ENCODE measurements at regions not wholly inside any gene's neighbourhood (a gene's known extent, or its start where the extent isn't known, plus 50 kb on each side); places are given as distances from the start of the nearest gene placed in this dataset.
"Not testable (repeated sequence)": the region's sequence is repeated elsewhere in the genome, so short reads cannot be mapped to it uniquely, and the experiment has no call there.

DNA sequence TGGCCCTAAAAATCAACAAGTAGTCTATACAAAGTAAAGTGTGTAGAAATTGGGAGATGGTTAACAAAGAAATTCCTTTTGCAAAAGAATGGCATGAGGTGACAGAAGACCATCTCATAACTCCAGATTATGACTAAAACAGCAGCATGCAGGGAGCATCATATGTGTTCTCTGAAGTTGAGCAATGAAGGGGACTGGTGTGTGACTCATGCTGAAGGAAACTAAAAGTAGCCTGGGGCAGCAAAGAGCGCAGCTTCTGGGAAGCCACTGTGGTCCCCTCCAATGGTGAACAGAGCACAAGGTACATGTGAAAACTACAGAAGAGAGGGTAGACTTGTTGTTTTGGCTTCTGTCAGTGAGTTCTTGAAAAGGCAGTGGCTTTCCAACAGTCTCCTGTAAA is 133.4 kb downstream of the MACC1 start:
- peak; percentile 40 for DNase-seq (ENCODE audit: low read depth)
- TF ChIP-seq, protein P1, sequence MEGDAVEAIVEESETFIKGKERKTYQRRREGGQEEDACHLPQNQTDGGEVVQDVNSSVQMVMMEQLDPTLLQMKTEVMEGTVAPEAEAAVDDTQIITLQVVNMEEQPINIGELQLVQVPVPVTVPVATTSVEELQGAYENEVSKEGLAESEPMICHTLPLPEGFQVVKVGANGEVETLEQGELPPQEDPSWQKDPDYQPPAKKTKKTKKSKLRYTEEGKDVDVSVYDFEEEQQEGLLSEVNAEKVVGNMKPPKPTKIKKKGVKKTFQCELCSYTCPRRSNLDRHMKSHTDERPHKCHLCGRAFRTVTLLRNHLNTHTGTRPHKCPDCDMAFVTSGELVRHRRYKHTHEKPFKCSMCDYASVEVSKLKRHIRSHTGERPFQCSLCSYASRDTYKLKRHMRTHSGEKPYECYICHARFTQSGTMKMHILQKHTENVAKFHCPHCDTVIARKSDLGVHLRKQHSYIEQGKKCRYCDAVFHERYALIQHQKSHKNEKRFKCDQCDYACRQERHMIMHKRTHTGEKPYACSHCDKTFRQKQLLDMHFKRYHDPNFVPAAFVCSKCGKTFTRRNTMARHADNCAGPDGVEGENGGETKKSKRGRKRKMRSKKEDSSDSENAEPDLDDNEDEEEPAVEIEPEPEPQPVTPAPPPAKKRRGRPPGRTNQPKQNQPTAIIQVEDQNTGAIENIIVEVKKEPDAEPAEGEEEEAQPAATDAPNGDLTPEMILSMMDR (IDR thresholded peaks at IDR 0.05; ENCODE audit: insufficient read depth, low read length): no peak
- H3K4me3 ChIP-seq (ENCODE audit: low read depth, low read length): no peak overlapping the region

DNA sequence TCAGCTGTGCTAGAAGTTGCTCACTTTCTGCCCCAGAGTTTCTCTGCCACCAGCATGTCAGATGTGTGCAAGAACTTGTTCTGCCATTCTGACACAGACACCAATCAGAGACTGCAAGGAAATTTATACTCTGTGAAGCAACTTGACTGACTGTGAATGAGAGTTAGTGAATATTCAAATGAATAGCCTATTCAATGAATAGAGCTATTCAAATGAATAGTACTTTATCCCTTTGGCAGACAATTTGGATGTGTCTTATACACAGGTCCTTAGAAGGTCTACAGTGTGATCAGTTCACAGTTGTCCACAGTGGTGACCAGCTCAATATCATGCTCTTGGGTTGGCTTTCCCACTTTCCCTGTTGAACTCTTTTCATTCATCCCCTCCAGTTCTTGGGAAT is 138.1 kb downstream of the MACC1 start:
- no peak overlapping the region for H3K4me3 ChIP-seq (ENCODE audit: low read depth, low read length)
- no peak for DNase-seq (ENCODE audit: low read depth)
- TF ChIP-seq, protein P1 (IDR thresholded peaks at IDR 0.05; ENCODE audit: insufficient read depth, low read length): no peak

- no peak for DNase-seq (ENCODE audit: low read depth)
- H3K4me3 ChIP-seq (ENCODE audit: low read depth, low read length): no peak overlapping the region
- TF ChIP-seq, protein P1 (IDR thresholded peaks at IDR 0.05; ENCODE audit: insufficient read depth, low read length): no peak
Measured at GRCh38 chr7:20076835-20077234, 140.3 kb downstream of the MACC1 start.

DNA sequence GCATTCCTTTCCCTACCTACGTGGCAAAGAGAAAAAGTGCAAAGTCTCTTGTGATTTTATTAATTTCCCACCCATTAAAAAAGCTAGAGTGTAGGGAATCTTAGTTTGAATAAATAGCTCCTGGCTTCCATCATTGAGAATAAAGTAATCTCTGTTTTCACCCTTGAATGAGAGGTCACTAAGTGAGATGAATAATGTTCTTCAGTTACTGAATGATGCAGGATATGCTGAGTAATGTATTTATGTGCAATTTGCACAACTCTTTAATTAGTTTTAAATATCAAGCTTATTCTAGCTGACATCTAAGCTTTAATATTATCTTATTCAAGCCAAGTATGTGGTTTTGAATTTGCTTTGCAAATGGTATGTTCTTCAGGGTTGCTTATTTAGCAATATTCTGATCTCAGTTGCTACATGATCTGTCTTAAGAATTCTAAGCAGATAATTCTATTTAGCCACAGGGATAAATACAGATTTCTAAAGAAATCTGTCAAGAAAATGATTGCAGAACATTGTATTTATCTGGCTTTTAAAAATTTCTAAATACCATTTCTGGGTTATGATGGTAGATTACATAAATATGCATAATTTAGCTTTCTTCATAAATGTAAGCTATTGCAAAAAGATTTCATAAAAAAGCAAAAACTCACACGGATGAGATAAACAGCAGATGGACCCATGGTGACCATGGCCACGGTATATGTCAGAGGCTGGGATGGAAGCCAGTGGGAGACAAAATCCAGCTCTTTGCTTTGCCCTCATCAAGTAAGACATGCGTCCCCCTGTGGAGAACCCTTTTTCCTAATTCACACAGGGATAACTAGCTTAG is 141.0 kb downstream of the MACC1 start:
- H3K4me3 ChIP-seq (ENCODE audit: low read depth, low read length): no peak overlapping the region
- TF ChIP-seq, protein P1 (IDR thresholded peaks at IDR 0.05; ENCODE audit: insufficient read depth, low read length): no peak
- peak; percentile 62 for DNase-seq (ENCODE audit: low read depth)

DNA sequence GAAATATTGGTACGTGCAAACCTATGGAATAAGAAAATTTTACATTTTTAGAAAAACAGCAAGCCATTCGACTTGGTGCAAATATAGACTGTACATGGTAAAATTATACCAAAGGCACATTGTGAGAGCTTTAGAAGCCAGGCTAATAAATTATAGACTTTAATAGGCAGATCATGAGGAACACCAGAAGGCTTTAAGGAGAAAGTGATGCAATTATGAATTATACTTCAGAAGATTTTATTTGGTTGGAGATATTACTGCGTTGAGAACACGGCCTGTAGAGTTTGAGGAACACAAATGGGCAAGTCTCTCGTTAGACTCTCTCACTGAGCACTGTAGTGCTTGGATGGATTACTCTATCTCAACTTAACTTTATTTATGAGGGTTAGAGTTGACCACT is 141.7 kb downstream of the MACC1 start:
- DNase-seq (ENCODE audit: low read depth): no peak
- TF ChIP-seq, protein P1 (IDR thresholded peaks at IDR 0.05; ENCODE audit: insufficient read depth, low read length): no peak
- no peak overlapping the region for H3K4me3 ChIP-seq (ENCODE audit: low read depth, low read length)

DNA sequence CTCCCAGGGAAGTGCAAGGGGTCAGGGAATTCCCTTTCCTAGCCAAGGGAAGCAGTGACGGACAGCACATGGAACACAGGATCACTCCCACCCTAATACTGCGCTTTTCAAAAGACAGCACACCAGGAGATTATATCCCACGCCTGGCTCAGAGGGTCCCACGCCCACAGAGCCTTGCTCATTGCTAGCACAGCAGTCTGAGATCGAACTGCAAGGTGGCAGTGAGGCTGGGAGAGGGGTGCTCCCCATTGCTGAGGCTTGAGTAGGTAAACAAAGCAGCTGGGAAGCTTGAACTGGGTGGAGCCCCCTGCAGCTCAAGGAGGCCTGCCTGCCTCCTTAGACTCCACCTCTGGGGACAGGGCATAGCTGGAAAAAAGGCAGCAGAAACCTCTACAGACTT is 149.2 kb downstream of the MACC1 start:
- H3K4me3 ChIP-seq (ENCODE audit: low read depth, low read length); DNase-seq (ENCODE audit: low read depth): not testable (repeated sequence)

DNA sequence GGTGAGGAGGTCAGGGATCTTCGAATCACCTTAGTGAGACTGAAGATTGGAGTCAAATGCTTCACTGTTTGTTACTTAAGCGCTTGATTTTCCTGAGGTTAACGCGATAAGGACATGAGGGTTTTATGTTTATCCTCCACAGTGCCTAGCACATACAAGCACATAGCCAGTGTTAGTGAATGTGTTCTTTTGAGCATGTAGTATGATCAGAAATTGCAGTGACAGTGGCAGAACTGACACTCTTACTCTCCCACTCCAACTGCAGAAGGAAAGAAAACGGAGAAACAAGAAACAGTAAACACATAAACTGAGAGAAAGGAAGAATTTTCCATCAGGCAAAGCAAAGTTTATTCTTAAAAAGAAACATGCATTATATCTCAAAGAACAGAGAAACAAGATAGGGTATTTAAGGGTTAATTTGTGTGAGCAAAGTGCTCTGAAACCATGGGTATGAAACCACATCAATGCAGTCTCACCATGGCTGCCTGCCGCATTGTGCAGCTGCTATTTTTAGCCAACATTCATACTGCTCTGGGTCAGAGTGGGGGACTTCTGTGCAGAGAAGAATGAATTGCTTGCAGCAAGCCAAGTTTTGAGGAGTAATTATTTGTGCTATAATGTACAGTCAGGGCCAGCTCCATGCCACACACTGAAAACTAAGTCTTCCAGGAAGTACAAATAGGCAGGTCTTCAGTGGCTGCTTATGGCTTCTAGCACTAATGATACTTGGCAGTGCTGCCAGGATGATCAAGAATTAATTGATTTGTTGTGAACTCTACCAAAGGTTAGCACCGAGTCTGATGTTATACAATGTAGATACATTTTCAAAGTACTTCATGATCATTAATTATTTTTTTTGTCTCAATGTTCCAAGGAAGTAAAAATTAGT is 152.0 kb downstream of the MACC1 start:
- no peak overlapping the region for H3K4me3 ChIP-seq (ENCODE audit: low read depth, low read length)
- TF ChIP-seq, protein P1 (IDR thresholded peaks at IDR 0.05; ENCODE audit: insufficient read depth, low read length): no peak
- DNase-seq (ENCODE audit: low read depth): peak; percentile 83

Data from fibroblast of the aortic adventitia (primary cell).